ENCODE measurements at regions not wholly inside any gene's neighbourhood (a gene's known extent, or its start where the extent isn't known, plus 50 kb on each side); places are given as distances from the start of the nearest gene placed in this dataset.
"Not testable (repeated sequence)": the region's sequence is repeated elsewhere in the genome, so short reads cannot be mapped to it uniquely, and the experiment has no call there.

DNA sequence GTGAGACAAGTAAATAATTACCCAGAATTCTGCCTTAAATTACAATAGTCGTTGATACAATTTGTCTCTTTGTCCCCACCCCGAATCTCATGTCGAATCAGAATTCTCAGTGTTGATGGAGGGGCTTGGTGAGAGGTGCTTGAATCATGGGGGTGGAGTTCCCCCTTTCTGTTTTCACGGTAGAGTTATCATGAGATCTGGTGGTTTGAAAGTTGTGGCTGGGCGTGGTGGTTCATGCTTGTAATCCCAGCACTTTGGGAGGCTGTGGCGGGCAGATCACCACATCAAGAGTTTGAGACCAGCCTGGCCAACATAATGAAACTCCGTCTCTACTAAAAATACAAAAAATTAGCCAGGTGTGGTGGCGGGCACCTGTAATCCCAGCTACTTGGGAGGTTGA is 75.0 kb upstream of the GNAQ start:
- TF ChIP-seq, protein P1, sequence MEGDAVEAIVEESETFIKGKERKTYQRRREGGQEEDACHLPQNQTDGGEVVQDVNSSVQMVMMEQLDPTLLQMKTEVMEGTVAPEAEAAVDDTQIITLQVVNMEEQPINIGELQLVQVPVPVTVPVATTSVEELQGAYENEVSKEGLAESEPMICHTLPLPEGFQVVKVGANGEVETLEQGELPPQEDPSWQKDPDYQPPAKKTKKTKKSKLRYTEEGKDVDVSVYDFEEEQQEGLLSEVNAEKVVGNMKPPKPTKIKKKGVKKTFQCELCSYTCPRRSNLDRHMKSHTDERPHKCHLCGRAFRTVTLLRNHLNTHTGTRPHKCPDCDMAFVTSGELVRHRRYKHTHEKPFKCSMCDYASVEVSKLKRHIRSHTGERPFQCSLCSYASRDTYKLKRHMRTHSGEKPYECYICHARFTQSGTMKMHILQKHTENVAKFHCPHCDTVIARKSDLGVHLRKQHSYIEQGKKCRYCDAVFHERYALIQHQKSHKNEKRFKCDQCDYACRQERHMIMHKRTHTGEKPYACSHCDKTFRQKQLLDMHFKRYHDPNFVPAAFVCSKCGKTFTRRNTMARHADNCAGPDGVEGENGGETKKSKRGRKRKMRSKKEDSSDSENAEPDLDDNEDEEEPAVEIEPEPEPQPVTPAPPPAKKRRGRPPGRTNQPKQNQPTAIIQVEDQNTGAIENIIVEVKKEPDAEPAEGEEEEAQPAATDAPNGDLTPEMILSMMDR (conservative IDR thresholded peaks at IDR 0.05) = not testable (repeated sequence)
- TF ChIP-seq EZH2 (IDR thresholded peaks at IDR 0.05; ENCODE audit: low read depth) = not testable (repeated sequence)
